ENCODE measurements at regions not wholly inside any gene's neighbourhood (a gene's known extent, or its start where the extent isn't known, plus 50 kb on each side); places are given as distances from the start of the nearest gene placed in this dataset.

- no peak for DNase-seq (ENCODE audit: low spot score)
- TF ChIP-seq CTCF (IDR thresholded peaks at IDR 0.05; ENCODE audit: extremely low read depth, insufficient read depth, missing control alignments): no peak
- in situ Hi-C loops (cut with MboI; ENCODE audit: low pct_unique_long_range_greater_than_20kb, low sequenced_read_pairs, unreplicated experiment): no loop called here
Measured at GRCh38 chr14:81679226-81679625, 145.6 kb upstream of the SEL1L start.

GRCh38 chr14:81681541-81681940 is 147.9 kb upstream of the SEL1L start:
- in situ Hi-C loops (cut with MboI; ENCODE audit: low pct_unique_long_range_greater_than_20kb, low sequenced_read_pairs, unreplicated experiment): no loop called here
- TF ChIP-seq CTCF (IDR thresholded peaks at IDR 0.05; ENCODE audit: extremely low read depth, insufficient read depth, missing control alignments): no peak

GRCh38 chr14:81682134-81682533 is 148.5 kb upstream of the SEL1L start:
- no peak for TF ChIP-seq CTCF (IDR thresholded peaks at IDR 0.05; ENCODE audit: extremely low read depth, insufficient read depth, missing control alignments)
- no peak for DNase-seq (ENCODE audit: low spot score)
- in situ Hi-C loops (cut with MboI; ENCODE audit: low pct_unique_long_range_greater_than_20kb, low sequenced_read_pairs, unreplicated experiment): no loop called here

More at GRCh38 chr14:81681541-81681940, 147.9 kb upstream of the SEL1L start:
- no peak for DNase-seq (ENCODE audit: low spot score)

GRCh38 chr14:81682701-81683100 is 149.0 kb upstream of the SEL1L start:
- in situ Hi-C loops (cut with MboI; ENCODE audit: low pct_unique_long_range_greater_than_20kb, low sequenced_read_pairs, unreplicated experiment): no loop called here
- TF ChIP-seq CTCF (IDR thresholded peaks at IDR 0.05; ENCODE audit: extremely low read depth, insufficient read depth, missing control alignments): no peak
- no peak for DNase-seq (ENCODE audit: low spot score)

GRCh38 chr14:81684696-81685095 is 151.0 kb upstream of the SEL1L start:
- in situ Hi-C loops (cut with MboI; ENCODE audit: low pct_unique_long_range_greater_than_20kb, low sequenced_read_pairs, unreplicated experiment): no loop called here
- no peak for TF ChIP-seq CTCF (IDR thresholded peaks at IDR 0.05; ENCODE audit: extremely low read depth, insufficient read depth, missing control alignments)
- no peak for DNase-seq (ENCODE audit: low spot score)

- in situ Hi-C loops (cut with MboI; ENCODE audit: low pct_unique_long_range_greater_than_20kb, low sequenced_read_pairs, unreplicated experiment): no loop called here
- no peak for TF ChIP-seq CTCF (IDR thresholded peaks at IDR 0.05; ENCODE audit: extremely low read depth, insufficient read depth, missing control alignments)
- no peak for DNase-seq (ENCODE audit: low spot score)
Measured at GRCh38 chr14:81686512-81686911, 152.9 kb upstream of the SEL1L start.

- no peak for DNase-seq (ENCODE audit: low spot score)
- no peak for TF ChIP-seq CTCF (IDR thresholded peaks at IDR 0.05; ENCODE audit: extremely low read depth, insufficient read depth, missing control alignments)
- in situ Hi-C loops (cut with MboI; ENCODE audit: low pct_unique_long_range_greater_than_20kb, low sequenced_read_pairs, unreplicated experiment): no loop called here
Measured at GRCh38 chr14:81691931-81692330, 158.3 kb upstream of the SEL1L start.
